Ecto neural progenitor cell (in vitro differentiated cells): ENCODE measurements at regions not wholly inside any gene's neighbourhood (a gene's known extent, or its start where the extent isn't known, plus 50 kb on each side); places are given as distances from the start of the nearest gene placed in this dataset.
A peak's percentile ranks its signal among the peaks of the same experiment; 100 is the strongest.

Source experiments
- DNase-seq: peaks from one replicate; pipeline ENCODE4 v3.0.0-alpha.2; 2018; ENCODE audit warnings: low spot score

GRCh38 chr6:170232186-170233002 lies 58.5 kb downstream of the DLL1 start:
- no peak for DNase-seq

DNA sequence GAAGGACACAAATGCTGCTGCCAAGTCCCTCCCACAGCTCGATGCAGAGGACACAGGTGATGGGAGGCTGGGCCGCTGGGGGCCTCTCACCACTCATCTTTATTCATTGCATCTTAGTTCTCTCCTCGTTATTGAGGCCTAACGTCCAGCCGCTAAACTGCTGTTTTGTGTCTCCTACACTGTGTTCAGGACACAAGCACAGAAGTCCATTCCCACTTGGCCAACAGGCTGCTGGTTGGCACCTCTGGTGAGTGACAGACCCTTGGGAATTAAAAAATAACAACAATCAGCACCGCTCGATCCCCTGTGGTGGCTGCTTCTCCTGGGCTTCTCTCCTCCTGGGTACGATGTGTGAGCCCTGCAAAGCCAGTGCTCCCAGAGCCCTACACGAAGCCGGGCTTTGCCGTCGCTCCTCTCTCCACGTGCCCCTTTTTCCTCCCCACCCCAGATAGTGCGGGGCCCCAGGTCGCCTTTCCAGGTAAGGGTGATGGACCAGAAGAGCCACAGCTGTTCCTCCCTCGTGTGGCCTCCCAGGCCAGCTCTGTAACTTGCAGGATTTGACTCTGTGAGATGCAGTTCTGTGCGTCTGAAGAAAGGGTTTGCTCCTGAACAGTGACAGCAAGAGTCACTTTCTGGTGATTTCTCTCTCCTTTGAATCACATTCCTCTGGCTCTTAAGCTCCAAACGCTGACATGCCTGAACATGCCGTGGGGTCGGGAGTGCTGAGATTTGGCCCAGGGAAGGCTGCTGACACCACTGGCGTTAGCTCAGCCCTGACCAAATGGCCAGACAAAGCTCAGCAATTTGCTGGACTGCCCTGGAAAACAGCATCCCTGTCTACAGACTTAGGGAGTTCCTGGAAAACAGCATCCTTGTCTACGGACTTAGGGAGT lies 59.3 kb downstream of the DLL1 start:
- no peak for DNase-seq

GRCh38 chr6:170230520-170231292 lies 60.2 kb downstream of the DLL1 start:
- DNase-seq = no peak

DNA sequence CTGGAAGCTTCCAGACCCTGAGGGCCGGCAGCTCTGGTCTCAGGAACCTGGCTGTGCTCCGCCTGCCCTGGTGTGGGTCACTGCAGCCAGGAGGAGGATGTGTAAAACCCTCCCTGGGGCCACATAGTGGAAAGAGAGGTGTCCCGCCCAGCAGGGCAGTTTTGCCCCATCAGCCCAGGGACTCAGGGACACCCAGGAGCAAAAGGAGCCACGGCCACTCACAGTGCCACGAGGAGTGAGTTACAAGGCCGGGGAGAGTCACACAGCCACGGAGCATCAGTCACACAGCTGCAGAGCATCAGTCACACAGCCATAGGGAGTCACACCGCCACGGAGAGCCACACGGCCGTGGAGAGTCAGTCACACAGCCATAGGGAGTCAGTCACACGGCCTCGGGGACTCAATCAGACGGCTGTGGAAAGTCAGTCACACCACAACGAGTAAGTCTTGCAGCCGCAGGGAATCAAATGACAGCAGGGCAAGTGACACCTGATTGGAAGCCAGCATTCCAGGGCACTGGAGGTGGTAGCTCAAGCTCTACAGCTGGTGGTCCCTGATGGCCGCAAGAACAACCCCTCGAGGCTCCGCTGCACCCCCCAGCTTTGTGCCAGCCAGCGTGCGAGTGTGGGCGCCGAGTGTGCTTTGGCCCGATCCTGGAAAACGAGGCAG lies 60.9 kb downstream of the DLL1 start:
- DNase-seq = no peak

DNA sequence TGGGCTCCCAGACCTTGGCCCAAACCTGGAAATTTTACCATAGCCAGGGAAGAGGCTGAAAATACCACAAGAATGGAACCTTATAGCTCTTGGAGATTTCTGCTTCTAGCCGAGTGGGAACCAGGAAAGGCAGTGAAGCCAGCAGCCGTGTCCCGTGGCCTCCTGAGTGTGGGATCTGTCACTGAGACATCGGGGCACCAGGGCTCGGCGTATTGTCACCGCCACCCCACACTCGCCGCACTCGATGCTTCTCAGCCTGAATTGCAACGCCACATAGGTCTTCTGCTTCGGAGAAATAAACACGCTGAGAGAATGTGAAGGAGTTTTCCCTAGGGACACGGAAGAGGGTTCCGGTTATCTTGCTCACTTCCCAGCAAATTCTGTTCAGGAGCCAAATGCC lies 61.5 kb downstream of the DLL1 start:
- DNase-seq = no peak

- DNase-seq = no peak
These were observed 62.0 kb downstream of the DLL1 start for GRCh38 chr6:170228946-170229310.

DNA sequence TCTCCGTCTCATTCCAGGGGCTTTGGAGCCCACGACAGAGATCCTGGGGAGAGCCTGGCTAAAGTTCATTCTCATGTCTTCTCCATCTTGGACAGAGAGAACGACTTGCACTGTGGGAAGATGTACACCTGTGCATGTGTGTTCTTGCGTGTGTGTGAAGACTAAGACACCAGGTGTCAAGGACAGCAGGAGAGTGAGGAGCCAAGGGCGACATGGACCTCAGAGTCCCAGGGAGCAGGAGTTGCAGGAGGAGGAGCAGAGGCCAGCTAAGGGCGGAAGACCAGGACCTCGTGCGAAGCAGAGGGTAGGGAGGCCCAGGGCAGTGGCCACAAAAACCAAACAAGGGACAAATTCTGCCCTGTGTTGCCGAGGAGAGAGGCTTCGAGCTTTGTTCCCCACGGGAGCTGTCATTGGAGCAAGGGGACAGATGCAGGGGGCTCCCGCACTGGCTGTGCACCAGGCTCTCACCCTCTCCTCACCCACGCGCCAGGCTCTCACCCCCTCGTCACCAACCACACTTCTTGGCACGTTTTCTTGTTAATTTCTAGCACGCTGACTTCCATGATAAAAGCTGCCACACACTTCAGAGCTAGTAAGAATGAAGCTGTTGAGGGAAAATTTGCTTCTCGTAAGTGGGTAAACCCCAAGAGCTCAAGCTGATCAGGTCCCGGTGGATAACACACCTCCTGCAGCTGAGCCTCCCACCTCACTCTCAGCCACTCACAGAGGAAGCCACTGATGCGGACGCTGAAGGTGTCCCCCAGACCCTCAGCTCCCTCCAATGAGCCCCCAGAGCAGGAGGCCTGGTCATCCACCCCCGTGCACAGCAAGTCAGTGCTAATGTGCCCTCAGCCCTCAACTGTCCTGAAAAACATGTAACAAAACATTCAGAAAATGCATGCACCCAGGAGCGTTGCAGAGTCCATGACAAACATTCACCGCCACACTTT lies 62.6 kb downstream of the DLL1 start:
- DNase-seq = no peak

GRCh38 chr6:170227521-170227983 lies 63.3 kb downstream of the DLL1 start:
- no peak for DNase-seq

DNA sequence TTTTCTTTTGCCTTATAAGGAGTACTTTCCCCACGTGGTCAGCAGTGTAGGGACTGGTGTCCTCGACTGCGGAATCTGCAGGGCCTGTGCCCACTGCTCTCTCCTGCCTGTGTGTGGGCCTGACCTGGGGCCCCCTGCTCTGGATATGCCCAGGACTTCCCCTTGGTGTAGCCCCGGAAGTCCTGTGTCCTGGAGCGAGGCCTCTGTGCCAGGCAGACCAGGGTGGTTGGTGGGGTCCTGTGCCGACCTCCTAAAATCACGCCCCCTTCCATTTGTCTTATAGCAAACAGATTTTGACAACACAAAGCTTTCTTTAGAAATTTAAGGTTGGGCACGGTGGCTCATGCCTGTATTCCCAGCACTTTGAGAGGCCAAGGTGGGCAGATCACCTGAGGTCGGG lies 64.2 kb downstream of the DLL1 start:
- DNase-seq = no peak

GRCh38 chr6:170225852-170226417 lies 64.9 kb downstream of the DLL1 start:
- no peak for DNase-seq

DNA sequence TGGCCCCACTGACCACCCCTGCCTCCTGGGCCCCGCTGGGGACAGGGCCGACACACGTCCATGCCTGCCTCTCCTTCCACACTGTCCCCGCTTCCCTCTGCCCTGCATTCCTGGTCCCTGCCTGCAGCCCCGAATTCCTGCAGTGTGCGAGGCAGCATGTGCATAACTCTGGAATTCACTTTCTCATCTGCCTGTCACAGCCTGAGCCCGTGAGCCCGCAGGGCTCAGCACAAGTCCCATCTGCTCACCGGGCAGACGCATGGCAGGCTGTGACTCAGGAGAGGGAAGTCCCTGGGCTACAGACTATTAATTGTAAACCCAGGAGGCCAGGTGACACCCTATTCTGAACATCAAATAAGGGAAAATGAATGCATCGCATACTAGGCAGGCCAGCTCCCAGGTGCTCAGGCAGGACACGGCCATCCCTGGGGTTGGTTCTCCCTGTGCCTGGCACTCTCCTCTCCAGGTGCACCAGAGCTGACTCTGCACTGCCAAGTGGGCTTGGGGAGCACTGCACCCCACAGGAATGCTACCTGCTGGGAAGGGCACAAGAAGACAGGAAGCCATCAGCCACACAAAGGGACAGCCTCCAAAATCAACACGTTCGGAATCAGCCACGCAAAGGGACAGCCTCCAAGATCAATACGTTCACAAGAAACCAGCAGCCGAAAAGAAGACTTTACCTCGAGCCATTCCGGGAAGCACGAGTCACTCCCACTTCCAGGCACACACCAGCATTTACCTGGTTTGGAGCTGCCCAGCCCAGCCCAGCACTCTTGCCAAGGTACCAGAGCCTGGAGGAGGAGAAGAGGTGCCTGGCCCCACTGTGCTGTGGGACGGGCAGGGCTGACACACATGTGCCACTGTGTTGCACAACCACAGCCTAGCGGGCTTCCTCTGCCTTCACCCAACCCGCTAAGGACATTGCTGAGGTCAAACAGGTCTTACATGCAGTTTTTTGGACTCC lies 65.9 kb downstream of the DLL1 start:
- DNase-seq = no peak

- no peak for DNase-seq
These were observed 66.9 kb downstream of the DLL1 start for GRCh38 chr6:170223718-170224693.

DNA sequence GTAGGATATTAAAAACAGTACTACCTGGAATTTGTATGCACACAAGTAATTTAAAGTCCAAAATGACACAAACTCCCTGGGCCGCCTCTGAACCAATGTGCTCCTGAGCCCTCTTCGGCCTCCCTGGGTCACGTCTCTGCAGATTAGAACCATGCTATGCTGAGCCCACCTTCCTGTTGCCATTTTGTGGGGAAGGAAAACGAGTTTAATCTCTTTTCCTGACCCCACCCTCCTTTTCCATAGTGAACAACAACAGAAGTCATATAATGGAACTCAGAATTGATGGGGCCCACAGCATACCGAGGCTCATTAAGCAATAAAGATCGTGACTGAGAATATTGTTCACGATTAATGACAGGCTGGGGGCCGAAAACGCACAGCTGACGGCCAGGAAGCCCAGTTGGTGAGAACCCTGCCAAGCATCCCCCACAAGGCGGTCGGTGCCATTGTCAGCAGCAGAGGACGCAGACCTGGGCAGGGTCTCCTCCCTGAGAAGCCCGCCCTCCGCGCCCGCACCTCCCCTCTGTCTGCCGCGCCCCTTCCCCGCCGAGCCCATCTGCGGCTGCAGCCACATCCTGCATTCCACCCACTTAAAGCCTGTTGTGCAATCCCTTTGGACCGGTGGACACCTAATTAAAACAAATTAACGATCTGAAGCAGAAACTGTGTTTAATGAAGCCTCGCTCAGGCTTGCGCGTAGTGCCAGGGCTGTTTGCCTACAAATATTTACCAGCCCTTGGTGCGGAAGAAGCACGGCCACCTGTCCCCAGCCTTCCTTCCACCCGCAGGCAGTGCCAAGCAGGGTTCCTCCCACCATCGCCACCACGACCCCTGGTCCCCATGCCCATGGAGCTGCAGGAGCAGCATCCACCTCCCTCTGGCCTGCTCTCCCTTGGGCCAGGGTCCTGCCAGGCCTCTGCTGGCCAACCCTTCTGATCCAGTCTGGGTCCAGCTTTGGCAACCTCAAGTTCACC lies 68.1 kb downstream of the DLL1 start:
- no peak for DNase-seq

- DNase-seq = peak; percentile 46
These were observed 69.0 kb downstream of the DLL1 start for GRCh38 chr6:170221753-170222400.

DNA sequence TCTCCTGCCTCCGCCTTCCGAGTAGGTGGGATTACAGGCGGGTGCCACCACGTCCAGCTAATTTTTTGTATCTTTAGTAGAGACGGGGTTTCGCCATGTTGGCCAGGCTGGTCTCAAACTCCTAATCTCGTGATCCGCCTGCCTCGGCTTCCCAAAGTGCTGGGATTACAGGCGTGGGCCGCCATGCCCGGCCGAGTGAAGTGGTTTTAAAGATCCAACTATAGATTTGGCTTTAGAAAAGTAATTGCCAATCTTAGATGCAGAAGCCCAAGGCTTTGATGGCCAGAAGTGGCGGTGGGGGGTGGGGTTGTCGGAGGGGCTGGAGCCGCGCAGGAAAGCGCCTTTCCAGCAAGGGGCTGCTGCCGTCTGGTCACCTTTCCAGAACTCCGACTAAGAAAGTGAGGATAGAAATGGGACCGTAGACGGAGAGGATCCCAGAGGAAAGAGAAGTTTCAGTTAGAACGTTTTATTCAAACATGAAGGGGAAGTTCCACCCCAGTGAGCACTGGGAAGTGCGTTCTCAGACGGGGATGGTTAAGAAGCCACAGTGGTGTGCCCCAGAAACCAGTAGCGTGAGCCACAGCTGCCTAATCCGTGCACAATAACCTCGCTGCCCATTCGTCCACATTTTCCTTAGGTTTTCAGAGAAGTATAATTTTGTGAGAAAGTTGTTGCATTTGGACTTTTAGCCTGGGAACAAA lies 69.7 kb downstream of the DLL1 start:
- DNase-seq = peak; percentile 28

GRCh38 chr6:170213637-170214018 lies 77.2 kb downstream of the DLL1 start:
- DNase-seq = peak; percentile 20
